HG03571 (cell line): ENCODE measurements at regions not wholly inside any gene's neighbourhood (a gene's known extent, or its start where the extent isn't known, plus 50 kb on each side); places are given as distances from the start of the nearest gene placed in this dataset.
"Not testable (repeated sequence)": the region's sequence is repeated elsewhere in the genome, so short reads cannot be mapped to it uniquely, and the experiment has no call there.

Source experiments
- ATAC-seq: cut with Tn5 transposase; IDR thresholded peaks from one replicate; pipeline ENCODE4 v1.9.1; 2021; ENCODE audit not compliant: unreplicated experiment

- no peak for ATAC-seq
Measured at GRCh38 chr5:106639488-106639887, 1031.2 kb downstream of the EFNA5 start.

- ATAC-seq: no peak
Measured at GRCh38 chr5:106637275-106637674, 1033.5 kb downstream of the EFNA5 start.

GRCh38 chr5:106634375-106634774, 1036.4 kb downstream of the EFNA5 start:
- no peak for ATAC-seq

GRCh38 chr5:106633825-106634224, 1036.9 kb downstream of the EFNA5 start:
- ATAC-seq: no peak

GRCh38 chr5:106628456-106628855, 1042.3 kb downstream of the EFNA5 start:
- ATAC-seq: not testable (repeated sequence)

GRCh38 chr5:106610041-106610440, 1060.7 kb downstream of the EFNA5 start:
- ATAC-seq: no peak

- ATAC-seq: no peak
Measured at GRCh38 chr5:106601620-106602019, 1069.1 kb downstream of the EFNA5 start.

- no peak for ATAC-seq
Measured at GRCh38 chr5:106600803-106601202, 1069.9 kb downstream of the EFNA5 start.

GRCh38 chr5:106595864-106596263, 1074.9 kb downstream of the EFNA5 start:
- ATAC-seq: no peak

GRCh38 chr5:106584268-106584667, 1086.5 kb downstream of the EFNA5 start:
- no peak for ATAC-seq

- ATAC-seq: no peak
Measured at GRCh38 chr5:106578736-106579135, 1092.0 kb downstream of the EFNA5 start.

- ATAC-seq: no peak
Measured at GRCh38 chr5:106574820-106575219, 1095.9 kb downstream of the EFNA5 start.

GRCh38 chr5:106566031-106566430, 1104.7 kb downstream of the EFNA5 start:
- ATAC-seq: no peak

GRCh38 chr5:106545325-106545724, 1125.4 kb downstream of the EFNA5 start:
- ATAC-seq: no peak

GRCh38 chr5:106543330-106543729, 1127.4 kb downstream of the EFNA5 start:
- ATAC-seq: no peak

- no peak for ATAC-seq
Measured at GRCh38 chr5:106530150-106530549, 1140.6 kb downstream of the EFNA5 start.

GRCh38 chr5:106525438-106525837, 1145.3 kb downstream of the EFNA5 start:
- no peak for ATAC-seq

GRCh38 chr5:106523852-106524251, 1146.9 kb downstream of the EFNA5 start:
- no peak for ATAC-seq

- no peak for ATAC-seq
Measured at GRCh38 chr5:106522296-106522695, 1148.4 kb downstream of the EFNA5 start.

- no peak for ATAC-seq
Measured at GRCh38 chr5:106521701-106522100, 1149.0 kb downstream of the EFNA5 start.

GRCh38 chr5:106510321-106510720, 1160.4 kb downstream of the EFNA5 start:
- no peak for ATAC-seq

- ATAC-seq: no peak
Measured at GRCh38 chr5:106508894-106509293, 1161.8 kb downstream of the EFNA5 start.

- no peak for ATAC-seq
Measured at GRCh38 chr5:106493910-106494309, 1176.8 kb downstream of the EFNA5 start.

GRCh38 chr5:106489004-106489403, 1181.7 kb downstream of the EFNA5 start:
- ATAC-seq: no peak
